Activated CD4-positive, alpha-beta T cell treated with anti-CD3 and anti-CD28 coated beads for 36 hours (primary cell): ENCODE measurements at regions not wholly inside any gene's neighbourhood (a gene's known extent, or its start where the extent isn't known, plus 50 kb on each side); places are given as distances from the start of the nearest gene placed in this dataset.

Source experiments
- ATAC-seq: fragments of 200-7000 bp; cut with Tn5 transposase; one replicate; pipeline ENCODE4 v1.10.0; 2021; ENCODE audit warnings: mild to moderate bottlenecking, moderate library complexity
- CTCF ChIA-PET: fragments of 350-600 bp; sonication (Branson Sonifier 250); formaldehyde crosslinking; loops from one replicate; lab custom pipeline; 2021; ENCODE audit warnings: antibody characterized with exemption; lab: Charles Lee
- POLR2A ChIA-PET: fragments of 350-600 bp; sonication (Branson Sonifier 250); formaldehyde crosslinking; loops from one replicate; lab custom pipeline; 2021; ENCODE audit warnings: antibody characterized with exemption, inconsistent platforms; lab: Charles Lee
- DNase-seq: peaks from one replicate; pipeline ENCODE4 v3.0.0-alpha.2; 2020
- H3K27ac Mint-ChIP-seq: one replicate; pipeline ENCODE4 v1.8.0; 2021; ENCODE audit warnings: mixed read lengths
- H3K27me3 Mint-ChIP-seq: one replicate; pipeline ENCODE4 v1.8.0; 2021; ENCODE audit warnings: mixed read lengths
- H3K36me3 Mint-ChIP-seq: one replicate; pipeline ENCODE4 v1.8.0; 2021; ENCODE audit warnings: low read depth, mixed read lengths
- H3K4me1 Mint-ChIP-seq: one replicate; pipeline ENCODE4 v1.8.0; 2021; ENCODE audit warnings: mixed read lengths
- H3K4me3 Mint-ChIP-seq: one replicate; pipeline ENCODE4 v1.8.0; 2021; ENCODE audit warnings: mild to moderate bottlenecking, moderate library complexity, mixed read lengths
- H3K9me3 Mint-ChIP-seq: one replicate; pipeline ENCODE4 v1.8.0; 2021; ENCODE audit warnings: low read depth, mixed read lengths
- intact Hi-C, 2 experiments: fragments of 100-400 bp; cut with DNase I in 1 of 2; cut with micrococcal nuclease in 1 of 2; formaldehyde crosslinking; loops; one replicate each; pipeline versions ENCODE4 v1.14.2 to v1.15.1; 2022 to 2024; cut with DNase I, micrococcal nuclease

- no peak overlapping the region for H3K4me3 Mint-ChIP-seq
- H3K4me1 Mint-ChIP-seq, result no peaks in the 10 kb centered on the region
- intact Hi-C loops, result no loop called here
- H3K36me3 Mint-ChIP-seq, result no peaks in the 10 kb centered on the region
- ChIA-PET POLR2A (no interaction called here), CTCF (no interaction called here)
- peaks cover 15% of the 10 kb centered on the region for H3K9me3 Mint-ChIP-seq
- H3K27ac Mint-ChIP-seq, result no peak overlapping the region
- ATAC-seq (no peak), DNase-seq (no peak)
- peaks cover 11% of the 10 kb centered on the region for H3K27me3 Mint-ChIP-seq
Measured at GRCh38 chr5:57960569-57960968, 478.0 kb upstream of the ACTBL2 start.

GRCh38 chr5:57956636-57957035, 474.0 kb upstream of the ACTBL2 start:
- no peak for ATAC-seq
- POLR2A ChIA-PET, result no interaction called here
- Mint-ChIP-seq H3K36me3 (no peaks in the 10 kb centered on the region), H3K27ac (no peak overlapping the region), H3K9me3 (no peaks in the 10 kb centered on the region), H3K4me3 (no peak overlapping the region), H3K4me1 (no peaks in the 10 kb centered on the region), H3K27me3 (peaks cover 11% of the 10 kb centered on the region)
- intact Hi-C loops, result no loop called here
- no peak for DNase-seq
- CTCF ChIA-PET, result no interaction called here

GRCh38 chr5:57955511-57955910, 472.9 kb upstream of the ACTBL2 start:
- no peak for DNase-seq
- Mint-ChIP-seq H3K36me3 (no peaks in the 10 kb centered on the region), H3K4me3 (no peak overlapping the region), H3K9me3 (no peaks in the 10 kb centered on the region), H3K4me1 (no peaks in the 10 kb centered on the region), H3K27me3 (peaks cover 8% of the 10 kb centered on the region), H3K27ac (no peak overlapping the region)
- intact Hi-C loops, result no loop called here
- ATAC-seq, result no peak
- CTCF ChIA-PET, result no interaction called here
- POLR2A ChIA-PET, result no interaction called here

- no peaks in the 10 kb centered on the region for H3K36me3 Mint-ChIP-seq
- H3K4me3 Mint-ChIP-seq, result no peak overlapping the region
- ATAC-seq (no peak), DNase-seq (no peak)
- POLR2A ChIA-PET, result no interaction called here
- intact Hi-C loops, result no loop called here
- H3K27me3 Mint-ChIP-seq, result peaks cover 7% of the 10 kb centered on the region
- CTCF ChIA-PET, result interaction anchor here (0.6 kb wide), 1 partner anchor 948 kb away, joined by 6 read pairs; no protein-coding TSS in a partner anchor
- H3K27ac Mint-ChIP-seq, result no peak overlapping the region
- no peaks in the 10 kb centered on the region for H3K9me3 Mint-ChIP-seq
- H3K4me1 Mint-ChIP-seq, result no peaks in the 10 kb centered on the region
Measured at GRCh38 chr5:57953792-57954191, 471.2 kb upstream of the ACTBL2 start.

GRCh38 chr5:57950616-57951228, 468.1 kb upstream of the ACTBL2 start:
- POLR2A ChIA-PET, result no interaction called here
- no peaks in the 10 kb centered on the region for H3K36me3 Mint-ChIP-seq
- ATAC-seq, result no peak
- no peak overlapping the region for H3K27ac Mint-ChIP-seq
- H3K27me3 Mint-ChIP-seq, result peaks cover 8% of the 10 kb centered on the region
- intact Hi-C loops, result no loop called here
- no peak overlapping the region for H3K4me3 Mint-ChIP-seq
- CTCF ChIA-PET, result no interaction called here
- H3K4me1 Mint-ChIP-seq, result no peaks in the 10 kb centered on the region
- no peak for DNase-seq
- H3K9me3 Mint-ChIP-seq, result no peaks in the 10 kb centered on the region

- intact Hi-C loops, result no loop called here
- POLR2A ChIA-PET, result no interaction called here
- ATAC-seq, result no peak
- peaks cover 6% of the 10 kb centered on the region for H3K27me3 Mint-ChIP-seq
- no peaks in the 10 kb centered on the region for H3K36me3 Mint-ChIP-seq
- H3K4me3 Mint-ChIP-seq, result no peak overlapping the region
- DNase-seq, result no peak
- H3K4me1 Mint-ChIP-seq, result no peaks in the 10 kb centered on the region
- H3K9me3 Mint-ChIP-seq, result peaks cover 1% of the 10 kb centered on the region
- H3K27ac Mint-ChIP-seq, result no peak overlapping the region
- CTCF ChIA-PET, result no interaction called here
Measured at GRCh38 chr5:57948091-57948490, 465.5 kb upstream of the ACTBL2 start.

- peaks cover 6% of the 10 kb centered on the region for H3K27me3 Mint-ChIP-seq
- POLR2A ChIA-PET, result no interaction called here
- H3K4me1 Mint-ChIP-seq, result no peaks in the 10 kb centered on the region
- H3K9me3 Mint-ChIP-seq, result peaks cover 1% of the 10 kb centered on the region
- no peak overlapping the region for H3K27ac Mint-ChIP-seq
- intact Hi-C loops, result no loop called here
- H3K36me3 Mint-ChIP-seq, result no peaks in the 10 kb centered on the region
- ATAC-seq (no peak), DNase-seq (no peak)
- CTCF ChIA-PET, result interaction anchor here (0.6 kb wide), 1 partner anchor 1664 kb away, joined by 3 read pairs; no protein-coding TSS in a partner anchor
- H3K4me3 Mint-ChIP-seq, result no peak overlapping the region
Measured at GRCh38 chr5:57947181-57947580, 464.6 kb upstream of the ACTBL2 start.

GRCh38 chr5:57940879-57941278, 458.3 kb upstream of the ACTBL2 start:
- ChIA-PET POLR2A (no interaction called here), CTCF (no interaction called here)
- DNase-seq (no peak), ATAC-seq (no peak)
- intact Hi-C loops, result no loop called here
- Mint-ChIP-seq H3K4me3 (no peak overlapping the region), H3K4me1 (no peaks in the 10 kb centered on the region), H3K36me3 (no peaks in the 10 kb centered on the region), H3K9me3 (peaks cover 1% of the 10 kb centered on the region), H3K27me3 (peaks cover 7% of the 10 kb centered on the region), H3K27ac (no peak overlapping the region)

- CTCF ChIA-PET, result no interaction called here
- POLR2A ChIA-PET, result no interaction called here
- ATAC-seq (no peak), DNase-seq (no peak)
- intact Hi-C loops, result no loop called here
- no peaks in the 10 kb centered on the region for H3K4me1 Mint-ChIP-seq
- peaks cover 6% of the 10 kb centered on the region for H3K27me3 Mint-ChIP-seq
- no peak overlapping the region for H3K27ac Mint-ChIP-seq
- H3K36me3 Mint-ChIP-seq, result no peaks in the 10 kb centered on the region
- H3K9me3 Mint-ChIP-seq, result peaks cover 1% of the 10 kb centered on the region
- H3K4me3 Mint-ChIP-seq, result no peak overlapping the region
Measured at GRCh38 chr5:57940236-57940635, 457.6 kb upstream of the ACTBL2 start.

- CTCF ChIA-PET, result no interaction called here
- ATAC-seq (no peak), DNase-seq (no peak)
- Mint-ChIP-seq H3K4me1 (no peaks in the 10 kb centered on the region), H3K27ac (no peak overlapping the region), H3K9me3 (peaks cover 1% of the 10 kb centered on the region), H3K27me3 (peaks cover 6% of the 10 kb centered on the region), H3K36me3 (no peaks in the 10 kb centered on the region), H3K4me3 (no peak overlapping the region)
- intact Hi-C loops, result no loop called here
- POLR2A ChIA-PET, result no interaction called here
Measured at GRCh38 chr5:57939771-57940170, 457.2 kb upstream of the ACTBL2 start.

GRCh38 chr5:57939335-57939734, 456.7 kb upstream of the ACTBL2 start:
- Mint-ChIP-seq H3K27ac (no peak overlapping the region), H3K4me3 (no peak overlapping the region), H3K9me3 (no peaks in the 10 kb centered on the region), H3K36me3 (no peaks in the 10 kb centered on the region), H3K4me1 (no peaks in the 10 kb centered on the region), H3K27me3 (peaks cover 6% of the 10 kb centered on the region)
- no peak for ATAC-seq
- ChIA-PET CTCF (no interaction called here), POLR2A (no interaction called here)
- no peak for DNase-seq
- intact Hi-C loops, result no loop called here

- Mint-ChIP-seq H3K9me3 (no peaks in the 10 kb centered on the region), H3K4me3 (no peak overlapping the region), H3K36me3 (no peaks in the 10 kb centered on the region), H3K27ac (no peak overlapping the region), H3K4me1 (no peaks in the 10 kb centered on the region), H3K27me3 (peaks cover 6% of the 10 kb centered on the region)
- POLR2A ChIA-PET, result no interaction called here
- no peak for ATAC-seq
- CTCF ChIA-PET, result interaction anchor here (0.6 to 0.8 kb wide), 3 partner anchors 159 to 800 kb away, joined by 3 to 4 read pairs (median 4); no protein-coding TSS in a partner anchor
- DNase-seq, result no peak
- intact Hi-C loops, result no loop called here
Measured at GRCh38 chr5:57938174-57938557, 455.6 kb upstream of the ACTBL2 start.
